T-helper 17 cell (primary cell): ENCODE measurements at regions not wholly inside any gene's neighbourhood (a gene's known extent, or its start where the extent isn't known, plus 50 kb on each side); places are given as distances from the start of the nearest gene placed in this dataset.

Experiments used
- ATAC-seq: fragments of 150-1000 bp; cut with Tn5 transposase; 2 replicates; pipeline ENCODE4 v1.10.0; 2021; ENCODE audit warnings: mild to moderate bottlenecking, moderate library complexity
- DNase-seq, 3 donors: peaks; one replicate each; pipeline versions ENCODE4 v3.0.0 to v3.0.0-alpha.2; 2020 to 2021
- H3K9me3 ChIP-seq: one replicate; pipeline ENCODE4 v1.7.0; 2013; ENCODE audit warnings: low read length, mild to moderate bottlenecking; ENCODE audit not compliant: control insufficient read depth, poor library complexity, severe bottlenecking
- H3K27ac Mint-ChIP-seq: one replicate; pipeline ENCODE4 v1.8.0; 2022; ENCODE audit warnings: mild to moderate bottlenecking, moderate library complexity, mixed read lengths
- H3K27me3 Mint-ChIP-seq: one replicate; pipeline ENCODE4 v1.8.0; 2022; ENCODE audit warnings: mixed read lengths
- H3K36me3 Mint-ChIP-seq: one replicate; pipeline ENCODE4 v1.8.0; 2022; ENCODE audit warnings: low read depth, mixed read lengths
- H3K4me1 Mint-ChIP-seq: one replicate; pipeline ENCODE4 v1.8.0; 2022; ENCODE audit warnings: mild to moderate bottlenecking, mixed read lengths
- H3K4me3 Mint-ChIP-seq: one replicate; pipeline ENCODE4 v1.8.0; 2022; ENCODE audit warnings: mild to moderate bottlenecking, moderate library complexity, mixed read lengths

DNA sequence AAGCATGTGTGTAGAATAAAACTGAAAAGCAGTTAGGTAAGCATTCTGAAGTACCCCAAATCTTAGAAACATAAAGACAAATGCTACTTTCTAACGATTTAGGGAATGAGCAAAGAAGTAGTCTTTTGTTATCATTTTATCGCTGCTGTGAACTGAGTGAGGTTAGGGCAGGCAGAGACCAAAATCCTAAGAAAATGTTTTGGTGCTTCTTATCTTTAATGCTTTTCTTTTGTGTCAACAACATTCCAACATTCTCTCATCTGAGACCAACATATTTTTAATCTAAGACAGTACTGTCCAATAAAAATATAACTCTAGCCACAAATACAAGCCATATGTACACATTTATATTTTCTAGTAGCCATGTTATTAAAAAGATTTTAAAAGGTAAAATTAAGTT lies 789.4 kb upstream of the PIK3C3 start:
- no peaks in the 10 kb centered on the region for H3K27me3 Mint-ChIP-seq
- no peak overlapping the region for H3K27ac Mint-ChIP-seq
- DNase-seq (no peak), ATAC-seq (no peak)
- no peaks in the 10 kb centered on the region for H3K9me3 ChIP-seq
- H3K4me1 Mint-ChIP-seq, result no peaks in the 10 kb centered on the region
- H3K36me3 Mint-ChIP-seq, result no peaks in the 10 kb centered on the region
- no peak overlapping the region for H3K4me3 Mint-ChIP-seq

GRCh38 chr18:41162781-41163180 lies 792.3 kb upstream of the PIK3C3 start:
- Mint-ChIP-seq H3K27ac (no peak overlapping the region), H3K36me3 (no peaks in the 10 kb centered on the region), H3K4me1 (no peaks in the 10 kb centered on the region), H3K27me3 (no peaks in the 10 kb centered on the region), H3K4me3 (no peak overlapping the region)
- no peak for DNase-seq
- H3K9me3 ChIP-seq, result no peaks in the 10 kb centered on the region
- ATAC-seq, result no peak

DNA sequence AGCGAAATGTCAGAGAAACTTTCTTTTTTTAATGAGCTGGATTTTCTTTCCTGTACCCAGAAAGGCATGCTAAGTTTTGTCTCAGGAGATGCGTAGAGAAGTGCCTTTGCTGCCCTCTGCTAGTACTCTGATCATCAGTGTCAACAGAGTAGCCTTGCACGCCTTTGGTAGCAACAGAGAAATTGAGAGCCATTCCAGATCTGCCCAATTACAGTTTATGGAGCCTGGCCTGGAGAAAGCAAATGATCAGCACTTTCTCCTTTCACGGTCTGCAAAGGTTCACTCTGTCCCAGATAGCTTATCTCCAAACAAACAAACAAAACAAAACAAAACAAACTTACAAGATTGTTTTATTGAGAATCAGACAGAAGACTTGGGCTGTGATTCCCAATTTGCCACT lies 792.8 kb upstream of the PIK3C3 start:
- DNase-seq, result no peak
- no peak for ATAC-seq
- no peaks in the 10 kb centered on the region for H3K9me3 ChIP-seq
- Mint-ChIP-seq H3K36me3 (no peaks in the 10 kb centered on the region), H3K4me3 (no peak overlapping the region), H3K4me1 (no peaks in the 10 kb centered on the region), H3K27ac (no peak overlapping the region), H3K27me3 (no peaks in the 10 kb centered on the region)

GRCh38 chr18:41155910-41156851 lies 798.9 kb upstream of the PIK3C3 start:
- Mint-ChIP-seq H3K4me3 (no peak overlapping the region), H3K36me3 (no peaks in the 10 kb centered on the region), H3K4me1 (no peaks in the 10 kb centered on the region), H3K27ac (no peak overlapping the region), H3K27me3 (no peaks in the 10 kb centered on the region)
- ATAC-seq (no peak), DNase-seq (no peak)
- no peaks in the 10 kb centered on the region for H3K9me3 ChIP-seq

GRCh38 chr18:41155025-41155424 lies 800.0 kb upstream of the PIK3C3 start:
- Mint-ChIP-seq H3K4me3 (no peak overlapping the region), H3K27ac (no peak overlapping the region), H3K4me1 (no peaks in the 10 kb centered on the region), H3K36me3 (no peaks in the 10 kb centered on the region), H3K27me3 (no peaks in the 10 kb centered on the region)
- no peaks in the 10 kb centered on the region for H3K9me3 ChIP-seq
- DNase-seq, result no peak
- ATAC-seq, result no peak

DNA sequence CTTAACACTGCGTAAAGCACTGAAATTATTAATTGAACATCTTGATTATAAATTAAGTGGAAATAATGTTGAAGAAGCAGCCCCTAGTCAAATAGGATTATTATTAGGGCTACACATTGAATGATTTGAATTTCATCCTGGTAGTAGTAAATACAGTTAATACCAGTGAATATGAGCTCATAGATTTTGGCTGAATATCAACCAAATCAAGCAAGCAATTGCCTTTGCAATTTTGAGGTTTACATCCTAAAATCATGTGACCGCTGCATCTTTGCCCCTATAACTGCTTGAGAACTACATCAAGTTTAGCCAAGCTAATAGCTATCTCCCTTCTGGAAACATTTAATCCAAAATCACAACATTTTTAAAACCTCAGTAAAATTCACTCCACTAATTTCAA lies 801.2 kb upstream of the PIK3C3 start:
- Mint-ChIP-seq H3K27ac (no peak overlapping the region), H3K4me1 (no peaks in the 10 kb centered on the region), H3K27me3 (no peaks in the 10 kb centered on the region), H3K4me3 (no peak overlapping the region), H3K36me3 (no peaks in the 10 kb centered on the region)
- no peak for DNase-seq
- no peaks in the 10 kb centered on the region for H3K9me3 ChIP-seq
- no peak for ATAC-seq

GRCh38 chr18:41150316-41150715 lies 804.7 kb upstream of the PIK3C3 start:
- no peak for ATAC-seq
- no peaks in the 10 kb centered on the region for H3K4me1 Mint-ChIP-seq
- H3K27ac Mint-ChIP-seq, result no peak overlapping the region
- DNase-seq, result no peak
- H3K4me3 Mint-ChIP-seq, result no peak overlapping the region
- no peaks in the 10 kb centered on the region for H3K27me3 Mint-ChIP-seq
- H3K36me3 Mint-ChIP-seq, result no peaks in the 10 kb centered on the region
- no peaks in the 10 kb centered on the region for H3K9me3 ChIP-seq

GRCh38 chr18:41146301-41146700 lies 808.7 kb upstream of the PIK3C3 start:
- H3K9me3 ChIP-seq, result no peaks in the 10 kb centered on the region
- ATAC-seq (no peak), DNase-seq (no peak)
- Mint-ChIP-seq H3K4me3 (no peak overlapping the region), H3K36me3 (no peaks in the 10 kb centered on the region), H3K27ac (no peak overlapping the region), H3K27me3 (no peaks in the 10 kb centered on the region), H3K4me1 (no peaks in the 10 kb centered on the region)

GRCh38 chr18:41145516-41145915 lies 809.5 kb upstream of the PIK3C3 start:
- no peaks in the 10 kb centered on the region for H3K27me3 Mint-ChIP-seq
- ATAC-seq, result no peak
- H3K27ac Mint-ChIP-seq, result no peak overlapping the region
- H3K9me3 ChIP-seq, result no peaks in the 10 kb centered on the region
- no peak overlapping the region for H3K4me3 Mint-ChIP-seq
- no peaks in the 10 kb centered on the region for H3K4me1 Mint-ChIP-seq
- no peaks in the 10 kb centered on the region for H3K36me3 Mint-ChIP-seq
- no peak for DNase-seq

DNA sequence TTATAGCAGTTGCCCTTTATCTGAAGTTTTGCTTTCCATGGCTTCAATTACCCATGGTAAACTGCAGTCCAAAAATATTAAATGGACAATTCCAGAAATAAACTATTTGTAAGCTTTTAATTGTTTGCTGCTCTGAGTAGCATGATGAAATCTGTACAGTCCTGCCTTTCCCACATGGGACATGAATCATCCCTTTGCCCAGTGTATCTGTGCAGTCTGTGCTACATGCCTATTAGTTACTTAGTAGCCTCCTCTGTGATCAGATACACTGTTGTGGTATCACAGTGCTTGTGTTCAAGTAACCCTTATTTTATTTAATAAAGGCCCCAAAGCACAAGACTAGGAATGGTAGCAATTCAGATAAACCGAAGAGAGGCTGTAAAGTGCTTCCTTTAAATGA lies 810.6 kb upstream of the PIK3C3 start:
- no peak for ATAC-seq
- Mint-ChIP-seq H3K4me3 (no peak overlapping the region), H3K27me3 (no peaks in the 10 kb centered on the region), H3K27ac (no peak overlapping the region), H3K36me3 (no peaks in the 10 kb centered on the region), H3K4me1 (no peaks in the 10 kb centered on the region)
- no peaks in the 10 kb centered on the region for H3K9me3 ChIP-seq
- no peak for DNase-seq

GRCh38 chr18:41140506-41140905 lies 814.5 kb upstream of the PIK3C3 start:
- no peaks in the 10 kb centered on the region for H3K27me3 Mint-ChIP-seq
- no peak overlapping the region for H3K4me3 Mint-ChIP-seq
- no peaks in the 10 kb centered on the region for H3K4me1 Mint-ChIP-seq
- H3K27ac Mint-ChIP-seq, result no peak overlapping the region
- H3K9me3 ChIP-seq, result no peaks in the 10 kb centered on the region
- H3K36me3 Mint-ChIP-seq, result no peaks in the 10 kb centered on the region
- DNase-seq (no peak), ATAC-seq (no peak)

GRCh38 chr18:41135146-41135545 lies 819.9 kb upstream of the PIK3C3 start:
- no peaks in the 10 kb centered on the region for H3K27me3 Mint-ChIP-seq
- ATAC-seq (no peak), DNase-seq (no peak)
- H3K36me3 Mint-ChIP-seq, result no peaks in the 10 kb centered on the region
- H3K9me3 ChIP-seq, result no peaks in the 10 kb centered on the region
- H3K27ac Mint-ChIP-seq, result no peak overlapping the region
- no peak overlapping the region for H3K4me3 Mint-ChIP-seq
- H3K4me1 Mint-ChIP-seq, result no peaks in the 10 kb centered on the region

DNA sequence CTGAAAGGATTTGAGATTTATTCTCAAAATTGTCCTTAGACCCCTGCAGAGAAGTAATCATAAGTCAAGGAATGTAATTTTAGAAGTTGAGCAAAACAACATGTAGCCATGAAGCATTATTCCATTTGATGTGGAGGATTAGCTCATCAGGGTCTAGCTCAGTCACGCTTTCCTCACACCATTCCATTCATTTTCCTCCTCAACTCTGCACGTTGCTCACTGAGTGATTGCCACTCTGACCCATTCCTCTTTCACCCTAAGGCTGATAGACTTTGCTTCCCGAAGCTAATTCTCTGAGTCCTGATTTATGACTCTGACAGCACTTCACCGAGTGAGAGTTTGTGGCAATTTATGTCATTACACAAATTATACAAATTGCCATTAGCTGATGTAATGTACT lies 820.6 kb upstream of the PIK3C3 start:
- no peak overlapping the region for H3K4me3 Mint-ChIP-seq
- DNase-seq (no peak), ATAC-seq (no peak)
- H3K27ac Mint-ChIP-seq, result no peak overlapping the region
- H3K36me3 Mint-ChIP-seq, result no peaks in the 10 kb centered on the region
- no peaks in the 10 kb centered on the region for H3K4me1 Mint-ChIP-seq
- no peaks in the 10 kb centered on the region for H3K27me3 Mint-ChIP-seq
- H3K9me3 ChIP-seq, result no peaks in the 10 kb centered on the region

- Mint-ChIP-seq H3K4me3 (no peak overlapping the region), H3K4me1 (no peaks in the 10 kb centered on the region), H3K36me3 (no peaks in the 10 kb centered on the region), H3K27ac (no peak overlapping the region), H3K27me3 (no peaks in the 10 kb centered on the region)
- H3K9me3 ChIP-seq, result no peaks in the 10 kb centered on the region
- DNase-seq, result no peak
- no peak for ATAC-seq
Observed at GRCh38 chr18:41131050-41131449, 824.0 kb upstream of the PIK3C3 start.
